Cardiac fibroblast (primary cell): ENCODE measurements at regions not wholly inside any gene's neighbourhood (a gene's known extent, or its start where the extent isn't known, plus 50 kb on each side); places are given as distances from the start of the nearest gene placed in this dataset.
A peak's percentile ranks its signal among the peaks of the same experiment; 100 is the strongest.

Experiments used
- DNase-seq, 2 donors: peaks; one replicate each; pipeline versions ENCODE4 v3.0.0 to v3.0.0-alpha.2; 2010; ENCODE audit warnings: low read depth in 2 of 2
- H3K4me3 ChIP-seq, 2 donors: replicated peaks in 1 of 2; 1 replicate in 1 of 2; 2 replicates in 1 of 2; pipeline ENCODE4 v1.5.1; 2011; ENCODE audit warnings: low read depth in 2 of 2, low read length in 2 of 2, mild to moderate bottlenecking in 2 of 2, moderate library complexity in 1 of 2
- CTCF ChIP-seq: IDR thresholded peaks from one replicate; pipeline ENCODE4 v1.5.1; 2011; ENCODE audit warnings: low read depth, mild to moderate bottlenecking, low read length, inconsistent platforms

GRCh38 chr1:17913326-17914115 is 158.4 kb downstream of the ACTL8 start:
- no peak overlapping the region for H3K4me3 ChIP-seq
- DNase-seq = no peak
- TF ChIP-seq CTCF = no peak

GRCh38 chr1:17914131-17914530 is 159.0 kb downstream of the ACTL8 start:
- no peak for TF ChIP-seq CTCF
- no peak for DNase-seq
- no peak overlapping the region for H3K4me3 ChIP-seq

DNA sequence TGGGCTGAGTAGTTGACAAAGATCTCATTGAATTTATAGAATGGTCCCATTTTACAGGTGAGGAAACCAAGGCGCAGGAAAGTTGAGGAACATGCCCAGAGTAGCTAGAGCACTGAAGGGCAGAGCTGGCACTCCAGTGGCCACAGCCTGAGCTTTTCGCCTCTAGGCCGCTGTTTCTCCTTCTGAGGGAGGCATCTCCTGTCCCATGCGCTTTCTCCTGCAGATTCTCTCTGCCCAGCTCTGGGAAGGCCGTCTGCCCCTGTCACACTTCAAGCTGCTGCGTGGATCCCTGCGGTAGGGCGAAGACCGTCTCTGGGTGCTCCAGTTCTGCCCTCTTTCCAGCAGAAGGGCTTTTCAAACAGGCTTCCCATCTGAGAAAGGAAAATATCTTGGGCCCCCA is 159.9 kb downstream of the ACTL8 start:
- TF ChIP-seq CTCF = no peak
- H3K4me3 ChIP-seq = no peak overlapping the region
- no peak for DNase-seq

DNA sequence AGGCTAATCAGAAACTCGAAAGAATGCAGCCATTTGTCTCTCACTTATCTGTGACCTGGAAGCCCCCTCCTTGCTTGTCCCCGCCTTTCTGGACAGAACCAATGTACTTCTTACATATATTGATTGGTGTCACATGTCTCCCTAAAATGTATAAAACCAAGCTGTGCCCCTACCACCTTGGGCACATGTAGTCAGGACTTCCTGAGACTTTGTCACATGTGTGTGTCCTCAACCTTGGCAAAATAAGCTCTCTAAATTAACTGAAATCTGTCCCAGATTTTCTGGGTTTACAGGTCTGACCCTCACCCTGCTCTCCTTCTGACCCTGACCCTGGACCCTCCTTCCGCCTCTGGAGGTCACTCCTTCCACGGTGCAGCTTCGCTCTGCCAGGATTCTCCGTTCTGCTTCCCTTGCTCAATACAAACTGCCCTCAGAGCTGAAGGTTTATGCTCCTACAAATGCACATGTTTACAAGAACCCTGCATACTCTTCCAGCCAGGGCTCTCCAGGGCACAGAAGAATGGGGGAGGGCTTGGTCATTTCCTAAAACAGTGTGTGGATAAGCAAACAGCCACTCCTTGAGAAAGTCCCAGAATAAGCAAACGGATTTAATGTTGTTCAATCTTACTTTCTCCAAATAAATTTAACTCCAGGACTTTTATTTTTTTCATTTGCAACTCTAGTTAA is 160.5 kb downstream of the ACTL8 start:
- DNase-seq = no peak
- no peak for TF ChIP-seq CTCF

DNA sequence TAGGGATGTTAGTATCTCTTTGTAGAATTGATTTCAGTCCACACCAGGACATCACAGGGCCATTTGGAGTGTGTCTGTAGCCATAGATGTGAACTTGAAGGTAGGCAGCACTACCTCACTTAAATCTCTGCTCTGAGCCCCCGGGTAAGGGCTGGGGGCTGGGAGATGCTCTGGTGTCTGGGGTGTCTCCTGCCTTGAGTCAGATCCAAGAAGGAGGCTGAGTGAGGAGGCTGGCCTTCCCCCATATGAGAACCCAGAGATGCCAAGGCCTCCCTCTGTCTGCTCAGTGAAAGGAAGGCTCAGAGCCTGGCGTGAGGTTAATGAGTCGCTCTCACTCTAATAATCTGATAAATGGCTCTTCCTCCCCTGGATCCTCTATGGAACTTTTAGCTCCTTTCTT is 161.6 kb downstream of the ACTL8 start:
- DNase-seq = no peak
- TF ChIP-seq CTCF = no peak
- no peak overlapping the region for H3K4me3 ChIP-seq

More for the DNA sequence above, 160.5 kb downstream of the ACTL8 start:
- H3K4me3 ChIP-seq = no peak overlapping the region

- no peak for TF ChIP-seq CTCF
- H3K4me3 ChIP-seq = no peak overlapping the region
- DNase-seq = peak; percentile 59 to 68
These were observed 164.6 kb downstream of the ACTL8 start for GRCh38 chr1:17919525-17920439.
